HT-29 (cell line): ENCODE measurements at regions not wholly inside any gene's neighbourhood (a gene's known extent, or its start where the extent isn't known, plus 50 kb on each side); places are given as distances from the start of the nearest gene placed in this dataset.

ENCODE experiments used
- DNase-seq: peaks from one replicate; pipeline ENCODE4 v3.0.0-alpha.2; 2015; ENCODE audit warnings: low spot score

GRCh38 chr11:19520681-19521080 is 192.0 kb upstream of the NAV2 start:
- DNase-seq = no peak

DNA sequence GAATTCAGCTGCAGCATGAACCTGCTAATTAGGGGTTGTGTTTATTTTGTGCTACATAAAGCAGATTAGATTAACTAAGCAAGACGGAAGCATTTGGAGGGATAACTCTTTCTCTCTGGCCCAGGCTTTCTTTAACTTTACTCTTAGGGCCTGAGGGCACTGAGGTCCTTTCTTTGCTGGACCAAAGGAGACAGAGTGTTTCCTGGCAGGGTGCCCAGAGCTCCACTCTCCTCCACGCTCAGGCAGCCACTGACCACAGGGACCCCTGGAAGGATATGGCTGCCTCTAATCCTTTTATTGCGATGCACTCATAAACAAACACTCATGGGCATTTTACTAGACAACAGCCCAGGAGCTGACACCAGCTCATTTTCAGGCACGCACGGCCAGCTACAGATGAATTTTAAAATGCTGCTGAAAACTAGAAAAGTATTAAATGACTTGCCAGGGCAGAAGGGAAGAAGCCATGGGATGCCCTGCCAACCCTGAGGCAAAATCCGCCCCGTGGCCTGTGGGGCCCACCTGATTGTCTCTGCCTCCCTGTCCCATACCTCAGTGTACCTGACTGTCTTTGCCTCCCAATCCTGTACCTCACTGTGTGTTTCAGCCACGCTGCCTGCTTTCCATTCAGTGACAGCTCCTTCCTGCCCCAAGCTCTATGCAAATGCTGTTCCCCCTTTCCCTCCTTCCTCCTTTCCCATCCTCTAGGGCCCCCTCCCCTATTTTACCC is 192.6 kb upstream of the NAV2 start:
- DNase-seq = no peak

- DNase-seq = no peak
Observed at GRCh38 chr11:19519353-19519752, 193.3 kb upstream of the NAV2 start.

- no peak for DNase-seq
Observed at GRCh38 chr11:19513253-19513652, 199.4 kb upstream of the NAV2 start.

- DNase-seq = no peak
Observed at GRCh38 chr11:19512618-19513017, 200.0 kb upstream of the NAV2 start.

- no peak for DNase-seq
Observed at GRCh38 chr11:19511413-19512183, 201.0 kb upstream of the NAV2 start.

DNA sequence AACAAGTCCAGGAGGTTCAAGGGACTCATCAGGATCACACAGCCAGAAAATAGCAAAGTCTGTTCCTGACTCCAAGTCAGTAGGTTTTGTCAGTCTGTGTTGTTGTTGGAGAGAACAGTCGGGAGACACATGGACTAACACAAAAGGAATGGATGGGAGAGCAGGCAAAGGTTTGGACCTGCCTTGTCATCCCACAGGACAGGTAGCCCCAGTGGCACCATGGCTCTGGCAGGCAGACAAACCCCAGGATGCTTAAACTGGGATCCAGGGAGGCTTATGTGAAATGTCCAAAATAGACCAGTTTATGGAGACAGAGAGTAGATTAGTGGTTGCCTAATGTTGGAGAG is 201.6 kb upstream of the NAV2 start:
- DNase-seq = no peak

DNA sequence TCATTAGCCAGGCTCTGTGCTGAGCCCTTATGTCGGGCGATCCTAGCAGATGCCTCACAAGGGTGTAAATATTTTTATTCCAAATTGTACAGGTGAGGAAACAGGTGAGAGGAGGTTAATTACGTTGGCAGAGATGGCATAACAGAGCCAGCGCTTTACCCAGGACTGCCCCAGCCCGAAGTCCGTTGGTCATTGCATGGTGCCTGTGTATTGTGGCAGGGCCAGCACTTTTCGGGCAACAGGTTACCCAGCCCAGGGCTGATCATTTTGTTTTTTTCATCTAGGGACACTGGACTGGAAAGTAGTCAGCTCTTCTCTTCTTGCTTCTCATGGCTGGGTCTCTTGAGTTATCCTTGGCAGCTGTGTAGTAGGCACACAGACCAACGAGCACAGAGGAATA is 202.2 kb upstream of the NAV2 start:
- no peak for DNase-seq

- no peak for DNase-seq
Observed at GRCh38 chr11:19509215-19509614, 203.4 kb upstream of the NAV2 start.

GRCh38 chr11:19508165-19508564 is 204.5 kb upstream of the NAV2 start:
- peak; percentile 44 for DNase-seq

GRCh38 chr11:19506816-19507486 is 205.7 kb upstream of the NAV2 start:
- no peak for DNase-seq

GRCh38 chr11:19502691-19503253 is 209.9 kb upstream of the NAV2 start:
- DNase-seq = no peak

DNA sequence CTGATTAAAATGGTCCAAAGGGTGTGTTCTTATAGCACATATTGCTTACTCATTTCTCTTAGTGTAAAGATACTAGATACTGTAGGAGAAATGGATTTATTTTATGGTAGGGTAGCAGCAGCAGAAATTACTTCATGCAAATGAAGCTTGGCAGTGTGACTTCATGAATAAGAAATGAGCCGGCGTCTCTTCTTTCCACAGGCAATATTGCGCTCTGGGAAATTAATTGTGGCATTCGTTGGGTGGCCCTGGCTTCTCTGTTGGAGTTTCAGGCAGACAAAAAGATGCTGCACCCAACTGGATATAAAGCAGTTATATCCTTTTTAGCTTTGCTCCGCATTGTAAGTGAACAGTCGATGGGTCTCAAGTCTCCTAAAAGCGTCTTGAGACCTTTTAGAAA is 211.0 kb upstream of the NAV2 start:
- DNase-seq = no peak

GRCh38 chr11:19499999-19500398 is 212.6 kb upstream of the NAV2 start:
- no peak for DNase-seq

- DNase-seq = no peak
Observed at GRCh38 chr11:19499026-19499669, 213.5 kb upstream of the NAV2 start.

- DNase-seq = no peak
Observed at GRCh38 chr11:19493446-19494213, 219.0 kb upstream of the NAV2 start.

- DNase-seq = no peak
Observed at GRCh38 chr11:19482319-19483100, 230.1 kb upstream of the NAV2 start.

DNA sequence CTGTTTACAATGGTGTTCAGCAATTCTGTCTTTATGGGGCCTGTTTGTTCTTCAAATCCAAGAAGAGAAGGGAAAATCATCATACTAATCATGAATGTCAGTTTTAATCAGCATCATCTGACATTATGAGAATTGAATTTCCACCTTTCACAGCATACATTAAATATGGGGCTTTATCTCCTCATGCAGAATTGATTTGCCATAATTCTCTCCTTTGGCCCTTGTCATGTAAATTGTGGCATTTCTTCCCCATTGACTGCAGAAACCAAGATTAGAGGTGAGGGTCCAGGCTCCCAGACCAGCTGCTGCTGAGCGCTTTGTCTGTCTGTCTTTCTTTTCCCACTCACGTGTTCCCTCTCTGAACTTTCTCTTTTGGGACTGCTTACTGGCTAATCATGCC is 232.1 kb upstream of the NAV2 start:
- no peak for DNase-seq

DNA sequence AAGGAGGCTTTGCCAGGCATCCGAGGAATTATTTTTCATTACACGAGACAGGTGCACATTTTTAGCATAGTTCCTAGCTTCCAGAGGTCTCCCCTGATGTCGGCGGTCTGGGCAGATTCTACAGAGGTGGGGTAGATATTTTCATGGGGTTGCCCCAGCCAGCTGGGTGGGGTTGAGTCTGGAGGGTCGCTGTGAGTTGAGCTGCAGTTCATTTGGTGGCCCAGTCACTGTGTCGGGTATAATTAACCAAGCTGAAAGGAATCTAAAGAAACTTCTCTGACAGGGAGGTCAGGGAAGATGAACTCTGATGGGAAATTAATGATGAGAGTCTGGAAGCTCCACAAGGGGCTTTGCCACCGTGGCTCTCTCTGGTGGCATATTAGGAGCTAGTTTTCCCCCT is 233.7 kb upstream of the NAV2 start:
- no peak for DNase-seq

GRCh38 chr11:19474954-19475721 is 234.4 kb upstream of the E2F8 start:
- DNase-seq = no peak
